IMR-90 (cell line): ENCODE measurements at regions not wholly inside any gene's neighbourhood (a gene's known extent, or its start where the extent isn't known, plus 50 kb on each side); places are given as distances from the start of the nearest gene placed in this dataset.
A peak's percentile ranks its signal among the peaks of the same experiment; 100 is the strongest.

ENCODE experiments used
- ATAC-seq: fragments of 200-7000 bp; cut with Tn5 transposase; 2 replicates; pipeline ENCODE4 v1.9.1; 2020; ENCODE audit warnings: low read depth, mild to moderate bottlenecking, moderate library complexity
- BruUV-seq: library from RNA; stranded (reverse); fragments of 400-500 nt; replicated peaks from 2 replicates; lab custom pipeline; 2021; lab: Mats Ljungman, UMichigan
- CTCF ChIA-PET: fragments of 300-600 bp; formaldehyde crosslinking; extraction: SDS; loops from one replicate; lab custom pipeline; 2021; ENCODE audit warnings: antibody characterized with exemption; lab: Yijun Ruan, JAX
- POLR2A ChIA-PET: fragments of 300-600 bp; sonication (Branson Sonifier 250); formaldehyde crosslinking; loops from one replicate; lab custom pipeline; 2022; ENCODE audit warnings: antibody characterized with exemption; ENCODE audit not compliant: unreplicated experiment; lab: Charles Lee
- DNase-seq: peaks from one replicate; pipeline ENCODE4 v3.0.0; 2013
- H2AFZ ChIP-seq: replicated peaks from 2 replicates; pipeline ENCODE3; 2013; ENCODE audit warnings: low read length, mild to moderate bottlenecking; ENCODE audit not compliant: poor library complexity
- H2AK5ac ChIP-seq: 2 replicates; pipeline ENCODE4 v1.6.1; 2013; ENCODE audit warnings: low read depth, low read length, inconsistent platforms
- H2AK9ac ChIP-seq: replicated peaks from 2 replicates; pipeline ENCODE3; 2013; ENCODE audit warnings: mild to moderate bottlenecking, low read depth, low read length, moderate library complexity; ENCODE audit not compliant: poor library complexity
- H2BK120ac ChIP-seq: 2 replicates; pipeline ENCODE4 v1.6.1; 2013; ENCODE audit warnings: low read depth, low read length, inconsistent platforms
- H2BK15ac ChIP-seq: 3 replicates; pipeline ENCODE4 v1.6.1; 2013; ENCODE audit warnings: low read depth, low read length, inconsistent platforms
- H2BK20ac ChIP-seq: 2 replicates; pipeline ENCODE4 v1.6.1; 2013; ENCODE audit warnings: low read depth, mild to moderate bottlenecking, inconsistent platforms, low read length, moderate library complexity
- H2BK5ac ChIP-seq: 2 replicates; pipeline ENCODE4 v1.6.1; 2013; ENCODE audit warnings: mild to moderate bottlenecking, low read depth, low read length, inconsistent platforms; ENCODE audit not compliant: poor library complexity, severe bottlenecking
- H3K14ac ChIP-seq: replicated peaks from 2 replicates; pipeline ENCODE4 v1.6.1; 2013; ENCODE audit warnings: low read depth, low read length, inconsistent platforms
- H3K18ac ChIP-seq: 2 replicates; pipeline ENCODE4 v1.6.1; 2013; ENCODE audit warnings: low read depth, low read length, control low read depth
- H3K23ac ChIP-seq: 2 replicates; pipeline ENCODE4 v1.6.1; 2013; ENCODE audit warnings: low read depth, low read length, inconsistent platforms
- H3K27ac ChIP-seq: 2 replicates; pipeline ENCODE4 v1.5.1; 2013; ENCODE audit warnings: mild to moderate bottlenecking, control low read depth, low read length; ENCODE audit not compliant: insufficient read depth
- H3K27me3 ChIP-seq: 2 replicates; pipeline ENCODE4 v1.6.1; 2013; ENCODE audit warnings: low read length; ENCODE audit not compliant: control insufficient read depth, insufficient read depth
- H3K36me3 ChIP-seq: 2 replicates; pipeline ENCODE4 v1.6.1; 2013; ENCODE audit warnings: low read length, mixed read lengths; ENCODE audit not compliant: control insufficient read depth, insufficient read depth
- H3K4ac ChIP-seq: 2 replicates; pipeline ENCODE4 v1.6.1; 2013; ENCODE audit warnings: low read depth, low read length, inconsistent platforms
- H3K4me1 ChIP-seq: 2 replicates; pipeline ENCODE4 v1.6.1; 2013; ENCODE audit warnings: low read length, mixed read lengths; ENCODE audit not compliant: control insufficient read depth, insufficient read depth
- H3K4me2 ChIP-seq: 2 replicates; pipeline ENCODE4 v1.6.1; 2013; ENCODE audit warnings: low read depth, mild to moderate bottlenecking, control low read depth, low read length, moderate library complexity
- H3K4me3 ChIP-seq: 2 replicates; pipeline ENCODE4 v1.5.1; 2013; ENCODE audit warnings: low read depth, mild to moderate bottlenecking, control low read depth, low read length, moderate library complexity; ENCODE audit not compliant: insufficient read depth
- H3K56ac ChIP-seq: 2 replicates; pipeline ENCODE4 v1.6.1; 2013; ENCODE audit warnings: low read length, inconsistent platforms; ENCODE audit not compliant: insufficient read depth; ENCODE audit errors: extremely low read depth
- H3K79me1 ChIP-seq, 2 experiments: 2 replicates each; pipeline ENCODE4 v1.6.1; 2013; ENCODE audit warnings: low read length in 2 of 2, inconsistent platforms in 1 of 2, low read depth in 1 of 2
- H3K9ac ChIP-seq: 2 replicates; pipeline ENCODE4 v1.6.1; 2013; ENCODE audit warnings: low read depth, low read length, control low read depth
- H3K9me1 ChIP-seq: 2 replicates; pipeline ENCODE4 v1.6.1; 2013; ENCODE audit warnings: low read length, inconsistent platforms; ENCODE audit not compliant: insufficient read depth
- H3K9me3 ChIP-seq: 2 replicates; pipeline ENCODE4 v1.6.1; 2013; ENCODE audit warnings: low read length; ENCODE audit not compliant: control insufficient read depth, insufficient read depth
- H4K20me1 ChIP-seq: 2 replicates; pipeline ENCODE4 v1.6.1; 2013; ENCODE audit warnings: low read length, inconsistent platforms; ENCODE audit not compliant: insufficient read depth
- H4K5ac ChIP-seq: 2 replicates; pipeline ENCODE4 v1.6.1; 2013; ENCODE audit warnings: mild to moderate bottlenecking, low read depth, low read length, control low read depth
- H4K8ac ChIP-seq, 2 experiments: 2 replicates each; pipeline ENCODE4 v1.6.1; 2013; ENCODE audit warnings: low read depth in 2 of 2, low read length in 2 of 2, control low read depth in 1 of 2, inconsistent platforms in 1 of 2
- H4K91ac ChIP-seq: 2 replicates; pipeline ENCODE4 v1.6.1; 2013; ENCODE audit warnings: low read depth, low read length, inconsistent platforms; ENCODE audit not compliant: insufficient read depth
- BHLHE40 ChIP-seq: fragments of 150-350 bp; IDR thresholded peaks from 2 replicates; pipeline ENCODE4 v1.6.1; 2016; ENCODE audit warnings: mild to moderate bottlenecking, low read depth, low read length
- CEBPB ChIP-seq: IDR thresholded peaks from 2 replicates; pipeline ENCODE4 v1.6.1; 2012; ENCODE audit warnings: low read depth, low read length, improper control_type of control experiment
- CHD1 ChIP-seq: IDR thresholded peaks from 2 replicates; pipeline ENCODE4 v1.6.1; 2012; ENCODE audit warnings: low read depth, low read length, improper control_type of control experiment
- CTCF ChIP-seq: conservative IDR thresholded peaks from 2 replicates; pipeline ENCODE4 v1.5.1; 2012; ENCODE audit warnings: mild to moderate bottlenecking, low read depth, low read length, improper control_type of control experiment
- ELK1 ChIP-seq: fragments of 150-350 bp; IDR thresholded peaks from 2 replicates; pipeline ENCODE4 v1.6.1; 2016; ENCODE audit warnings: low read depth, mild to moderate bottlenecking, low read length, moderate library complexity, borderline replicate concordance
- FOS ChIP-seq: fragments of 150-350 bp; IDR thresholded peaks from 2 replicates; pipeline ENCODE4 v1.6.1; 2016; ENCODE audit warnings: low read depth, low read length
- MAFK ChIP-seq: IDR thresholded peaks from 2 replicates; pipeline ENCODE4 v1.6.1; 2012; ENCODE audit warnings: low read depth, low read length, improper control_type of control experiment
- MAZ ChIP-seq: IDR thresholded peaks from 2 replicates; pipeline ENCODE4 v1.6.1; 2012; ENCODE audit warnings: low read depth, mild to moderate bottlenecking, low read length, improper control_type of control experiment, moderate library complexity, borderline replicate concordance
- MXI1 ChIP-seq: IDR thresholded peaks from 2 replicates; pipeline ENCODE4 v1.6.1; 2012; ENCODE audit warnings: low read depth, mild to moderate bottlenecking, low read length, moderate library complexity, borderline replicate concordance
- NFE2L2 ChIP-seq: fragments of 150-350 bp; IDR thresholded peaks from 2 replicates; pipeline ENCODE4 v1.6.1; 2016; ENCODE audit warnings: low read depth, mild to moderate bottlenecking, low read length
- RAD21 ChIP-seq: IDR thresholded peaks from 2 replicates; pipeline ENCODE4 v1.6.1; 2012; ENCODE audit warnings: low read length, improper control_type of control experiment
- RCOR1 ChIP-seq: IDR thresholded peaks from 2 replicates; pipeline ENCODE4 v1.6.1; 2012; ENCODE audit warnings: mild to moderate bottlenecking, low read length, improper control_type of control experiment; ENCODE audit not compliant: insufficient replicate concordance
- RFX5 ChIP-seq: IDR thresholded peaks from 2 replicates; pipeline ENCODE4 v1.8.0; 2012; ENCODE audit warnings: low read depth, mild to moderate bottlenecking, low read length, moderate library complexity
- SMC3 ChIP-seq: fragments of 150-350 bp; IDR thresholded peaks from 2 replicates; pipeline ENCODE4 v1.6.1; 2016; ENCODE audit warnings: low read depth, mild to moderate bottlenecking, antibody characterized with exemption, low read length, moderate library complexity
- USF2 ChIP-seq: fragments of 150-350 bp; IDR thresholded peaks from 2 replicates; pipeline ENCODE4 v1.6.1; 2017; ENCODE audit warnings: mild to moderate bottlenecking, antibody characterized with exemption, low read length, low read depth
- whole genome bisulfite sequencing, 2 experiments: methylation state at CpG; one replicate each; pipeline versions ENCODE4 v1.1.5 to v1.1.7; 2013; ENCODE audit warnings: missing lambda C conversion rate in 2 of 2; ENCODE audit not compliant: insufficient read length in 1 of 2; ENCODE audit errors: extremely low coverage in 2 of 2; 5-methylcytosine and 5-hydroxymethylcytosine counted together
- dilution Hi-C: fragments of 300-500 bp; cut with HindIII; formaldehyde crosslinking; loops from one replicate; pipeline ENCODE4 v1.14.3; 2018; ENCODE audit warnings: low sequenced_read_pairs; ENCODE audit not compliant: unreplicated experiment
- in situ Hi-C: fragments of 300-500 bp; cut with MboI; formaldehyde crosslinking; loops from 3 replicates; pipeline ENCODE4 v1.14.3; 2019; ENCODE audit warnings: low sequenced_read_pairs, inconsistent platforms, mixed read lengths
- intact Hi-C: fragments of 100-400 bp; cut with micrococcal nuclease; formaldehyde crosslinking; loops from 2 replicates; pipeline ENCODE4 v1.10.0; 2022

GRCh38 chr5:142387024-142387682 lies 62.3 kb upstream of the SPRY4 start:
- Histone ChIP-seq H4K91ac (no peak overlapping the region), H2BK120ac (peak overlapping the region; percentile 75), H3K36me3 (no peaks in the 10 kb centered on the region), H4K20me1 (no peaks in the 10 kb centered on the region), H2AK5ac (peak overlapping the region; percentile 86; the same call in 1 of the 2 replicates), H3K56ac (no peak overlapping the region), H3K9me3 (no peaks in the 10 kb centered on the region), H2BK20ac (peak overlapping the region; percentile 33), H3K9me1 (peaks cover 17% of the 10 kb centered on the region), H2BK5ac (no peak overlapping the region), H3K4ac (peak overlapping the region; percentile 89), H3K9ac (no peak overlapping the region), H4K5ac (peak overlapping the region; percentile 47; the same call in 1 of the 2 replicates), H3K18ac (no peak overlapping the region), H3K27ac (no peak overlapping the region), H3K27me3 (no peaks in the 10 kb centered on the region), H3K14ac (peak overlapping the region; percentile 92; the same call in 1 of the 2 replicates), H2AFZ (peak overlapping the region; percentile 79), H4K8ac (peak overlapping the region; percentile 52 to 53; a peak in 3 of 4 replicates), H2BK15ac (peak overlapping the region; percentile 48; the same call in 2 of the 3 replicates), H3K4me1 (peaks cover 24% of the 10 kb centered on the region), H3K4me2 (no peak overlapping the region), H3K4me3 (no peak overlapping the region), H3K79me1 (peaks cover 2 to 14% of the 10 kb centered on the region in 2 experiments; a peak in 2 of 4 replicates), H3K23ac (no peak overlapping the region), H2AK9ac (peak overlapping the region; percentile 76)
- ChIA-PET POLR2A (no interaction called here), CTCF (interaction anchor here (0.6 kb wide), 1 partner anchor 49 kb away, joined by 5 read pairs; no protein-coding TSS in a partner anchor)
- dilution Hi-C loops (no loop called here), in situ Hi-C loops (no loop called here), intact Hi-C loops (no loop called here)
- DNase-seq (no peak), ATAC-seq (no peak)
- no TSS peak for BruUV-seq
- no peak for TF ChIP-seq MAFK
- TF ChIP-seq CHD1, result no peak
- no peak for TF ChIP-seq SMC3
- TF ChIP-seq RFX5, result no peak
- TF ChIP-seq CEBPB, result no peak
- no peak for TF ChIP-seq RCOR1
- TF ChIP-seq USF2, result no peak
- TF ChIP-seq ELK1, result no peak
- no peak for TF ChIP-seq RAD21
- TF ChIP-seq FOS, result no peak
- no peak for TF ChIP-seq NFE2L2
- TF ChIP-seq MXI1, result no peak
- no peak for TF ChIP-seq CTCF
- no peak for TF ChIP-seq MAZ
- no peak for TF ChIP-seq BHLHE40
- WGBS, 2 experiments, result no CpG with 5 or more reads among the region's 3 CpGs
